GM18907 (cell line): ENCODE measurements at regions not wholly inside any gene's neighbourhood (a gene's known extent, or its start where the extent isn't known, plus 50 kb on each side); places are given as distances from the start of the nearest gene placed in this dataset.
A peak's percentile ranks its signal among the peaks of the same experiment; 100 is the strongest.
"Not testable (repeated sequence)": the region's sequence is repeated elsewhere in the genome, so short reads cannot be mapped to it uniquely, and the experiment has no call there.

Experiments used
- ATAC-seq: cut with Tn5 transposase; IDR thresholded peaks from one replicate; pipeline ENCODE4 v1.9.1; 2021; ENCODE audit warnings: mild to moderate bottlenecking, moderate library complexity; ENCODE audit not compliant: unreplicated experiment

DNA sequence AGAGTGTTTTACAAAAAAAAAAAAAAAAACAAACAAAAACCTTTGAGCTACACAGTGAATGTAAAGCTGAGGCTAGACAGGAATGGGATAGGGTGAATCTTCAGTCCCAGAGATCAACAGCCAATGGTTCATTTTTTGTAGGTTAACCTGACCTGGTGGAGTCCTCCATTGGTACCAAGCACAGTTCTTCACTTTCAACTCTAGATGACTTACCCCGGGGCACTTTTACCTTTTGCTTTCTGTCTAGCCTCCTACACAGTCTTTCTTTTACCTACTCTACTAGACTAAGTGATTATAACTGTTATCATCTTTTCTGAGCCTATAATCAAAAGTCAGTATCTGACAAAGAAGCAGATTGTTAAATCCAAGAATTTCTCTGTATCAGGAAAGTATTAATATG lies 50.9 kb downstream of the ANXA2R start:
- ATAC-seq: no peak

GRCh38 chr5:42988568-42988967 lies 51.6 kb downstream of the ANXA2R start:
- ATAC-seq: no peak

GRCh38 chr5:42985129-42986037 lies 54.7 kb downstream of the ANXA2R start:
- ATAC-seq: no peak

GRCh38 chr5:42984307-42984706 lies 55.8 kb downstream of the ANXA2R start:
- no peak for ATAC-seq

DNA sequence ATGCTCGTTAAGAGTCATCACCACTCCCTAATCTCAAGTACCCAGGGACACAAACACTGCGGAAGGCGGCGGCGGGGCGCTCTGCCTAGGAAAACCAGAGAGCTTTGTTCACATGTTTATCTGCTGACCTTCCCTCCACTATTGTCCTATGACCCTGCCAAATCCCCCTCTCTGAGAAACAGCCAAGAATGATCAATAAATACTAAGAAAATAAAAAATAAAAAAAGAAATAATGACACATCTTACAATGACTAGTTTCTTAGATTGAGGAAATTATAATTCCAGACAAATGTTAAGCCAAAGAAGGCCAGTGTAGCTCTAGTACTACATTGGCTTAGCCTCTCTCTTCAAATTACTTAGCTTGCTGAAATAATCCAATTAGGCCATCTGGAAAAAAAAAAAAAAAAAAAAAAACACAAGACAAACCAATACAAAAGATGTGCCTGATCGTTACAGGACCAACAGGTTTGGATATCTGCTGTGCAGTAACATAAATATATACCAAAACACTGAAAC lies 58.0 kb downstream of the ANXA2R start:
- ATAC-seq: no peak

DNA sequence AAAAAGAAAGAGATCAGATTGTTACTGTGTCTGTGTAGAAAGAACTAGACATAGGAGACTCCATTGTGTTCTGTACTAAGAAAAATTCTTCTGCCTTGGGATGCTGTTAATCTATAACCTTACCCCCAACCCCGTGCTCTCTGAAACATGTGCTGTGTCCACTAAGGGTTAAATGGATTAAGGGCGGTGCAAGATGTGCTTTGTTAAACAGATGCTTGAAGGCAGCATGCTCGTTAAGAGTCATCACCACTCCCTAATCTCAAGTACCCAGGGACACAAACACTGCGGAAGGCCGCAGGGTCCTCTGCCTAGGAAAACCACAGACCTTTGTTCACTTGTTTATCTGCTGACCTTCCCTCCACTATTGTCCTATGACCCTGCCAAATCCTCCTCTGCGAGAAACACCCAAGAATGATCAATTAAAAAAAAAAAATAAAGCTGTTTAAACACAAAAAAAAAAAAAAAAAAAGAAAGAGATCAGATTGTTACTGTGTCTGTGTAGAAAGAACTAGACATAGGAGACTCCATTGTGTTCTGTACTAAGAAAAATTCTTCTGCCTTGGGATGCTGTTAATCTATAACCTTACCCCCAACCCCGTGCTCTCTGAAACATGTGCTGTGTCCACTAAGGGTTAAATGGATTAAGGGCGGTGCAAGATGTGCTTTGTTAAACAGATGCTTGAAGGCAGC lies 58.6 kb downstream of the ANXA2R start:
- ATAC-seq: not testable (repeated sequence)

DNA sequence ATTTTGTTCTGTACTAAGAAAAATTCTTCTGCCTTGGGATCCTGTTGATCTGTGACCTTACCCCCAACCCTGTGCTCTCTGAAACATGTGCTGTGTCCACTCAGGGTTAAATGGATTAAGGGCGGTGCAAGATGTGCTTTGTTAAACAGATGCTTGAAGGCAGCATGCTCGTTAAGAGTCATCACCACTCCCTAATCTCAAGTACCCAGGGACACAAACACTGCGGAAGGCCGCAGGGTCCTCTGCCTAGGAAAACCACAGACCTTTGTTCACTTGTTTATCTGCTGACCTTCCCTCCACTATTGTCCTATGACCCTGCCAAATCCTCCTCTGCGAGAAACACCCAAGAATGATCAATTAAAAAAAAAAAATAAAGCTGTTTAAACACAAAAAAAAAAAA lies 59.1 kb downstream of the ANXA2R start:
- ATAC-seq: not testable (repeated sequence)

DNA sequence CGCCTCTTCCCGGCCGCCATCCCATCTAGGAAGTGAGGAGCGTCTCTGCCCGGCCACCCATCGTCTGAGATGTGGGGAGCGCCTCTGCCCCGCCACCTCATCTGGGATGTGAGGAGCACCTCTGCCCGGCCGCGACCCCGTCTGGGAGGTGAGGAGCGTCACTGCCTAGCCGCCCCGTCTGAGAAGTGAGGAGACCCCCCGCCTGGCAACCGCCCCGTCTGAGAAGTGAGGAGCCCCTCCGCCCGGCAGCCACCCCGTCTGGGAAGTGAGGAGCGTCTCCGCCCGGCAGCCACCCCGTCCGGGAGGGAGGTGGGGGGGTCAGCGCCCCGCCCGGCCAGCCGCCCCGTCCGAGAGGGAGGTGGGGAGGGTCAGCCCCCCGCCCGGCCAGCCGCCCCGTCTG lies 59.7 kb downstream of the ANXA2R start:
- not testable (repeated sequence) for ATAC-seq

- ATAC-seq: not testable (repeated sequence)
Measured at GRCh38 chr5:42979242-42979641, 60.9 kb downstream of the ANXA2R start.

- no peak for ATAC-seq
Measured at GRCh38 chr5:42974536-42974935, 65.6 kb downstream of the ANXA2R start.

DNA sequence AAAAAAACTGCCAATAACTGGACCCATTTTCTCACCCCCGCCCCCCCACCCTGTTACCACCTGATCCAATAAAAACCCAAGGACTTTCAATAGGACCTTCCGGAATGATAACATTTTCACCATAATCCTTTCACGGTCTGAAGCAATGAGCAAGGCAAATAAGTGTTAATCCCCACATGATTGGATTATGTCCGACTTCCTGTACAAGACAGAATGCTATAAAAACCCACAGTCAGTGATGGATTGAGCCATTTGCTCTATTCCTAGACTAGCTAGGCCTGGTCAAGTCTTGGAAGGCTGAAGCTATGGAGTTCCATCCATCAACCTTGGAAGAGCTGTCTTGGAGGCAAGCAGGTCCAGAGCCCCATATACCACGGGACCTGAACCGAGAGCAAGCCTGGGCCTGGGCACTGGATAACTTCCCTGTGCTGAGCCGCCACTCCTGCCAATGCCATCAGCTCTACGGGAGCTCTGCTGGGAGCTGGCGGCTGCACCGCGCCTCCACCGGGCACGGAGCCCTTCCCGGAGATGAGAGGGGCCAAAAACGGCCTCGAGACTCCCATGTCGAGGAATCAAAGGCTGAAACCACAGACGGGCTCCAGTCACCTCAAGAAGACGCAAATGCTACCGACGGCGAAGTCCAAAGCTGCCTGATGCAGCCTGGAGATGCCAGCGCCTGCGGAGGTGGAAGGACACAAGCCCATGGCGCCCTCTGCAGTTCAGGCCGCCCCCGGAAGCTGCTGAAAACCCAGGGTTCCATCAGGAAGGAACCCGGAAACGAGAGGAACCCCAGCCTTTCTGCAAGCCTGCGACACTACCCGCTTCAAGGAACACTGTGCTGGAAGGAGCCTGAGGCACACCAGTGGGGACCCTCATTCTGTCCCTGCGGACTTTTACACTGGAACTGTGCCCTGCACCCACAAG lies 69.2 kb downstream of the ANXA2R start:
- no peak for ATAC-seq

GRCh38 chr5:42965934-42966333 lies 74.2 kb downstream of the ANXA2R start:
- no peak for ATAC-seq

DNA sequence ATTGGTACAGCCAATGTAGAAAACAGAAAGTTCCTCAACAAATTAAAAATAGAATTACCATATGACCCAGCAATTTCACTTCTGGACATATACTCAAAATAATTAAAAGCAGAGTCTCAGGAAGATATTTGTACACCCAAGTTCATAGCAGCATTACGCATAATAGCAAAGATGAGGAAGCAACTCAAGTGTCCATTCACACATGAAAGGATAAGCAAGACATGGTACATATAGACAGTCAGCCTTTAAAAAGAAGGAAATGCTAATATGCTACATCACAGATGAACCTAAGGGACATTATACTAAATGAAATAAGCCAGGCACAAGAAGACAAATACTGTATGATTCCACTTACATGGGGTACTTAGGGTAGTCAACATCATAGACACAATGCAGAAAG lies 76.7 kb downstream of the ANXA2R start:
- ATAC-seq: no peak

DNA sequence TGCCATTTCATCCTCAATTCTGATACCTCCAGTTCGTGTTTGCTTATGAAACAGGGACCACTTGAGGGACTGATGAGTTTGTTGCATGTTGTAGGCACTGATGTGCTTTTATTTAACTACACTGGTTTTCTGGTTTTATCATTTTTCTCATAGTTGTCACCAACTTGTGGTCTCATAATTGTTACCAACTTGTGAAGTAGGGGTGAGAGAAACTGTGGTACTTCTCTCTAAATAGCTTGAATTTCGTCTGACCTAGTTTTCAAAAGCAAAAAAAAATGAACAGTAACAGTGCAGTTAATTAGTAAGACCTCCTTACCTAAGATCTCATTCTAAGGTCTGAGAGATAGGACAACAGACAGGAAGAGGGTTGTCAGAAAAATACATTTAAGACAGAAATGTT lies 78.0 kb downstream of the ANXA2R start:
- ATAC-seq: no peak

GRCh38 chr5:42960506-42960905 lies 79.6 kb downstream of the ANXA2R start:
- no peak for ATAC-seq

- no peak for ATAC-seq
Measured at GRCh38 chr5:42956551-42956950, 83.6 kb downstream of the ANXA2R start.

DNA sequence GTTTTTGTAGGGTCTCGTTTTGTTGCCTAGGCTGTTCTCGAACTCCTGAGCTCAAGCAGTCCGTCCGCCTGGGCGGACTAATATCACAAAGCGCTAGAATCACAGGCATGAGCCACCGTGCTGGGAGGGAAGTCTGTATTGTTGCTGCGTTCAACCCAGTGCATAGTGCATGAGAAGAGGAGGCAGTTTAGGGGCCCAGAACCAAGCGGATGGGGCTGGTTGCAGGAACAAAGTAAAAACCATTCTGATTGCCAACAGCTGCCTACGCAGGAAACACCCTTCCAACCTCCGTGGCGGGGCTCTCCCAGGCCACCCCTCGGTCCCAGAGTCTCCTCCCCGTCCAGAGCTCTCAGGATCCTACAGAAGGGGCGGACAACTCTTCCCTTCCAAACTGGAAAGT lies 87.1 kb downstream of the ANXA2R start:
- no peak for ATAC-seq

DNA sequence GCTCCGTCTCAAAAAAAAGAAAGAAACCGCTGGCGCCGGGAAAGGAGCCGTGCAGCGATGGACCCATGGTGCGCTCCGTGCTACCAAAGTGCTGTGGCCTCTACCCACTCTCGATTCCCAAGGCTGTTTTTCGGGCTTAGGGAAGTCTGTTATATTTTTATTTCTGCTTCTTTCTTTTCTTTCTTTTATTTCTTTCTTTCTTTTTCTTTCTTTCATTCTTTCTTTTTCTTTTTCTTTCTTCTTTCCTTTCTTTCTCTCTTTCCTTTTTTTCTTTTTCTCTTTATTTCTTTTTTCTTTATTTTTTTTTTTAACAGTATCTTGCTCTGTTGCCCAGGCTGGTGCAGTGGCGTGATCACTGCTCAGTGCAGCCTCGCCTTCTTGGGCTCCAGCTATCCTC lies 87.5 kb downstream of the ANXA2R start:
- no peak for ATAC-seq

DNA sequence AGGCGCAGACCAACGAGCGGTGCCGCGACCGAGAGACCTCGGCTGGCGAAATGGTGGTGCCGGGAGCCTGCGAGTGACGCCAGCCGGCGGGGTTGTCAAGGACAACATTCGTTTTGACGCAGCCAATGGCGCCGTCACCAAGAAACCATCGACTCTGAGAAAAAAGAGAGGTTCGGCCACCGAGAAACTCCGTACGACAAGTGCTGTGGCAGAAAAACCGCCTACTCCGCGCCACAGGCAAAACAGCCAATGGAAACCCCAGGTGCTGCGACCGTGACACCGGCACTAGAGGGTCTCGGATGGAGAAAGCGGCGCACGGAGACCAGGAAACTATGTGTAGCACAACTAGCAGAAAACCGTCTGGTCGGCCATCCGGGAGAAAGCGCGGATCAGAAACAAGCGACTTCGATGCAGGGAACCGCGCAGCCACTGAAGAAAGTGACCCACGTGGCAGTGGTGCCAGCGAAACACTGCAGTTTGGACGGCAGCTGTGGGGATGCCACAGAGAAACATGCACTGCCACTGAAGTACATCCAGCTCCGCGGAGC lies 88.8 kb downstream of the ANXA2R start:
- ATAC-seq: peak; percentile 42

GRCh38 chr5:42950456-42951292 lies 89.4 kb downstream of the ANXA2R start:
- peak; percentile 44 for ATAC-seq
